ENCODE measurements at regions not wholly inside any gene's neighbourhood (a gene's known extent, or its start where the extent isn't known, plus 50 kb on each side); places are given as distances from the start of the nearest gene placed in this dataset.
"Not testable (repeated sequence)": the region's sequence is repeated elsewhere in the genome, so short reads cannot be mapped to it uniquely, and the experiment has no call there.

DNA sequence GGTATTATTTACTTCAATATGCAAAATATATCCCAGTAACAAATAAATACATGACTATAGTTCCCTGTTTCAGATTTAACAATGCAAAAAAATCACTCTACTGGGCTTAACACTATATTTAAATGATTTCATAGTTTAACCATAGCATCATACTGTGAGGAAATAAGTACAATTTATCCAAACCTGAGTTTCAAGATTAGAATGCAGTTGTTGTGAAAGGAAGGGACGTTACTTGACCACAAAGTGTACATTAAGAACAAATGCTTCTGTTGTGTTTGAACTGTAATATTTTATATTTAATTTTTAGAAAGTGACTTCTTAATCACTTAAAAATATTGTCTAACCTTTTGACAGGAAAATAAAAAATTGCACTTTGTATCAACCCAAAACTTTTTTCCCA, 1747.9 kb upstream of the SPRY2 start:
- TF ChIP-seq, protein P1, sequence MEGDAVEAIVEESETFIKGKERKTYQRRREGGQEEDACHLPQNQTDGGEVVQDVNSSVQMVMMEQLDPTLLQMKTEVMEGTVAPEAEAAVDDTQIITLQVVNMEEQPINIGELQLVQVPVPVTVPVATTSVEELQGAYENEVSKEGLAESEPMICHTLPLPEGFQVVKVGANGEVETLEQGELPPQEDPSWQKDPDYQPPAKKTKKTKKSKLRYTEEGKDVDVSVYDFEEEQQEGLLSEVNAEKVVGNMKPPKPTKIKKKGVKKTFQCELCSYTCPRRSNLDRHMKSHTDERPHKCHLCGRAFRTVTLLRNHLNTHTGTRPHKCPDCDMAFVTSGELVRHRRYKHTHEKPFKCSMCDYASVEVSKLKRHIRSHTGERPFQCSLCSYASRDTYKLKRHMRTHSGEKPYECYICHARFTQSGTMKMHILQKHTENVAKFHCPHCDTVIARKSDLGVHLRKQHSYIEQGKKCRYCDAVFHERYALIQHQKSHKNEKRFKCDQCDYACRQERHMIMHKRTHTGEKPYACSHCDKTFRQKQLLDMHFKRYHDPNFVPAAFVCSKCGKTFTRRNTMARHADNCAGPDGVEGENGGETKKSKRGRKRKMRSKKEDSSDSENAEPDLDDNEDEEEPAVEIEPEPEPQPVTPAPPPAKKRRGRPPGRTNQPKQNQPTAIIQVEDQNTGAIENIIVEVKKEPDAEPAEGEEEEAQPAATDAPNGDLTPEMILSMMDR (IDR thresholded peaks at IDR 0.05; ENCODE audit: low read depth, low read length), result no peak
- no peak overlapping the region for H3K4me3 ChIP-seq (ENCODE audit: low read depth, low read length)

DNA sequence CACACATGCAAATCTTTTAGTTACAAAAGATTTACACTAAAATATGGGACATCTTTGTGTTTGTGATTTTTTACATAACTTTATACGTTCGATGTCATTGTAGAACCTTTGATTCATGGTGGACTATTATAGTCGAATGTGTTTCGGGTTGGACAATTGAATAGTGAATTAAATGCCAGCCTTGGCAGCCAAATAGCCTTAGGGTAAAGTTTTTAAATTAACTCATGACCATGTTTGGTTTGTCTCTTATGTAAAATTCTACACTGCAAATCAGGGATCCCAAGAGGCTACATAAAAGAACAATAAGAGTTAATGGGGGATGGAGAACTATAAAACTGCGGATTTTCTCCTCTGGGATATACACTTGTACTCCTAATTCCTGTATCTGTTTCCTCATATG, 1735.6 kb upstream of the SPRY2 start:
- no peak overlapping the region for H3K4me3 ChIP-seq (ENCODE audit: low read depth, low read length)
- TF ChIP-seq, protein P1 (IDR thresholded peaks at IDR 0.05; ENCODE audit: low read depth, low read length), result no peak

DNA sequence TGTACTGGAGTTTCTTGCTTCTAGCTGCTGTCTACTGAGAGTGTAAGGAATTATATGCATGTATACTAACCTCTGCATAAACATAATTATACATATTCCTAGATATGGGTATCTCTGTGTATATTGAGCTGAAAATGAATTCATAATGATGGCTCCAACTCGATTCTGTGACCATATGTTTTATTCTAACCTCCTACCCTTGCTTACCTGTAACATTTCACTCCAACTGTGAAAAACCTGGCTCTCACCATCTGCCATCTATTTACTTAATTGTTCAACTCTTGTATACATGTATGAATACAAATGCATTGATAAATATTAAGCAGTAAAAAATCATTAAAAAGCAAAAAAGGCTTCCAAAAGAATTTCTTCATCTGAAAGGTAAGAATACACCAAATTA, 1729.5 kb upstream of the SPRY2 start:
- TF ChIP-seq, protein P1 (IDR thresholded peaks at IDR 0.05; ENCODE audit: low read depth, low read length), result no peak
- no peak overlapping the region for H3K4me3 ChIP-seq (ENCODE audit: low read depth, low read length)

DNA sequence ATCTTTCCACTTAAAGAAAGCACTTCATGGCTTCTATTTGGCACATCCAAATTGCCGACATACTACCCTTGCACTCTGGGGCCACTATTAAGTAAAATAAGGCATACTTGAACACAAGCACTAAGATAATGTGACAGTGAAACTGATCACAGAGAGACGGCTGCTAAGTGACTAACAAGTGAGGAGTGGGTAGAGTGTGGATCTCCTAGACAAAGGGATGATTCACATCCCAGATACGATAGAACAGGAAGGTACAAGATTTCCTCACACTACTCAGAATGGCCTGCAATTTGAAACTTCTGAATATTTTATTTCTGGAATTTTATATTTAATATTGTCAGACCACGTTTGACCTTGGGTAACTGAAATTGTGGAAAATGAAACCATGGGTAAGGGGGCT, 1721.8 kb upstream of the SPRY2 start:
- no peak overlapping the region for H3K4me3 ChIP-seq (ENCODE audit: low read depth, low read length)
- TF ChIP-seq, protein P1 (IDR thresholded peaks at IDR 0.05; ENCODE audit: low read depth, low read length), result no peak

DNA sequence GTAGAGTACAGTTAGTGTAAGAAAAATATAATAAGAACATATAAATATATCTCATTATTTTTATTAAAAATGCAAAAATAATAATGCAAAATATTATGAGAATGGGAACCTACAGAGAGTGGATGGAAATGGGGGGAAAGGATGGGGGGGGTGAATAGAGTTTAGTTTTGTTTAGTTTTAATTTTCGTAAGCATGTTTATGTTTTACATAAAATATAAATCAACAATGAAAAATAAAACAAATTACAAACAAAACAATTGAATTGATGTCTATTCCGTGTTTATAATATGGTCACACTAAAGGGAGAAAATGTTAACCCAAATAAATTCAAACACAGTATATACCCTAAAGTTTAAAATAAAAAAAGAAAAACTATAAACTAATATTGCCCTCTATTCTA, 1717.4 kb upstream of the SPRY2 start:
- TF ChIP-seq, protein P1 (IDR thresholded peaks at IDR 0.05; ENCODE audit: low read depth, low read length), result no peak
- H3K4me3 ChIP-seq (ENCODE audit: low read depth, low read length), result no peak overlapping the region

DNA sequence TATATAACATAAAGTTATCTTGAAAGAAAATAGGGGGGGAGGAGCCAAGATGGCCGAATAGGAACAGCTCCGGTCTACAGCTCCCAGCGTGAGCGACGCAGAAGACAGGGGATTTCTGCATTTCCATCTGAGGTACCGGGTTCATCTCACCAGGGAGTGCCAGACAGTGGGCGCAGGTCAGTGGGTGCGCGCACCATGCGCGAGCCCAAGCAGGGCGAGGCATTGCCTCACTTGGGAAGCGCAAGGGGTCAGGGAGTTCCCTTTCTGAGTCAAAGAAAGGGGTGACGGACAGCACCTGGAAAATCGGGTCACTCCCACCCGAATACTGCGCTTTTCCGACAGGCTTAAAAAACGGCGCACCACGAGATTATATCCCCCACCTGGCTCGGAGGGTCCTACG, 1704.4 kb upstream of the SPRY2 start:
- not testable (repeated sequence) for H3K4me3 ChIP-seq (ENCODE audit: low read depth, low read length)

DNA sequence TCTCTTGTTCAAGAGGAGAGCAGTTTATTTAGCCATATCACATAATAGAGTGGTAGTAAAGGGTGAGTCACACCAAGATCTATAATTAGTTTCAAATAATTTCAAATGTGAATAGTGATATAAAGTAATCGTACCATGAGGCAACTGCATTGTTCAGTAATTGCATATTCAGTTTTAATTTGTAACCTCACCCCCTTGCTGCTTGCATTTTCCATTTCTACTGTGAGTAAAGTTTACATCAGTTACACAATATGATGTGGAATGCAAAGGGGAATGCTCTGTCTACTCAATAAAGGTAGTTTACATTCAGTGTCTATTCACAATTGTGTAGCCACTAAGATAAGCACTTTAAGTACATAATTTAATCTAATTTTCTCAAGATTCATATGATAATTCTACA, 1695.7 kb upstream of the SPRY2 start:
- TF ChIP-seq, protein P1 (IDR thresholded peaks at IDR 0.05; ENCODE audit: low read depth, low read length), result no peak
- H3K4me3 ChIP-seq (ENCODE audit: low read depth, low read length), result no peak overlapping the region

DNA sequence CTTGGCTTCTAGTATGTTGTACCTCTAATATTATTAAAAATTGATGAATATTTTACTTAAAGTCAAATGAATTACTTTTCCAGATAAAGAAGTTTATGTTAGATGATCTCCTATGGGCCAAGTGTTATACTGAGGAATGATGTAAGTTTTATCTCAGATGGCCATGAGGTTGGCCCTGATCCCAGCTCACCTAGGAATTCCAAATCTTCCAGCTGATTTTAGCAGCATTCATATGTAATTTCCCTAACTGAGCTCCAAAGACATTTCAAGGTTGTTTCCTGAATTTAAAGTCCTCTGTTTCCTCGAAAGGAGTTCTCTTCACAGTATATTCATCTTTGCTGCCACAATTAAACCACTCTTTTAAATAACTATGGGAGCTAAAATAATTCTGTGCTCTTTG, 1670.4 kb upstream of the SPRY2 start:
- H3K4me3 ChIP-seq (ENCODE audit: low read depth, low read length), result no peak overlapping the region
- TF ChIP-seq, protein P1 (IDR thresholded peaks at IDR 0.05; ENCODE audit: low read depth, low read length), result no peak

Data from WI38 (cell line).